MCF 10A (cell line): ENCODE measurements at regions not wholly inside any gene's neighbourhood (a gene's known extent, or its start where the extent isn't known, plus 50 kb on each side); places are given as distances from the start of the nearest gene placed in this dataset.
"Not testable (repeated sequence)": the region's sequence is repeated elsewhere in the genome, so short reads cannot be mapped to it uniquely, and the experiment has no call there.

Experiments used
- BruUV-seq: library from RNA; stranded (reverse); fragments of 400-500 nt; replicated peaks from 2 replicates; lab custom pipeline; 2021; lab: Mats Ljungman, UMichigan
- CTCF ChIA-PET: fragments of 300-600 bp; sonication (Branson Sonifier 250); formaldehyde crosslinking; extraction: SDS; loops from one replicate; lab custom pipeline; 2021; ENCODE audit warnings: antibody characterized with exemption, inconsistent platforms; lab: Yijun Ruan, JAX
- POLR2A ChIA-PET: fragments of 300-600, 350-650 bp; sonication (Branson Sonifier 250); formaldehyde crosslinking; extraction: SDS; loops from one replicate; lab custom pipeline; 2020; ENCODE audit warnings: antibody characterized with exemption, inconsistent platforms; lab: Yijun Ruan, JAX
- DNase-seq: peaks from one replicate; pipeline ENCODE4 v3.0.0-alpha.2; 2018; ENCODE audit not compliant: unreplicated experiment
- H3K27ac Mint-ChIP-seq: one replicate; pipeline ENCODE4 v1.8.0; 2022; ENCODE audit warnings: mild to moderate bottlenecking, low read depth, mixed read lengths; ENCODE audit not compliant: unreplicated experiment
- H3K27me3 Mint-ChIP-seq: one replicate; pipeline ENCODE4 v1.8.0; 2022; ENCODE audit warnings: mixed read lengths; ENCODE audit not compliant: insufficient read depth, unreplicated experiment
- H3K36me3 Mint-ChIP-seq: one replicate; pipeline ENCODE4 v1.8.0; 2022; ENCODE audit warnings: mild to moderate bottlenecking, moderate library complexity, mixed read lengths; ENCODE audit not compliant: insufficient read depth, unreplicated experiment
- H3K4me1 Mint-ChIP-seq: one replicate; pipeline ENCODE4 v1.8.0; 2022; ENCODE audit warnings: mixed read lengths; ENCODE audit not compliant: insufficient read depth, unreplicated experiment
- H3K4me3 Mint-ChIP-seq: one replicate; pipeline ENCODE4 v1.8.0; 2022; ENCODE audit warnings: mild to moderate bottlenecking, moderate library complexity, mixed read lengths; ENCODE audit not compliant: unreplicated experiment
- H3K9me3 Mint-ChIP-seq: one replicate; pipeline ENCODE4 v1.8.0; 2022; ENCODE audit warnings: mixed read lengths; ENCODE audit not compliant: unreplicated experiment
- intact Hi-C: fragments of 100-400 bp; cut with micrococcal nuclease; formaldehyde crosslinking; loops from 2 replicates; pipeline ENCODE4 v1.14.1; 2022
- TF ChIP-seq, protein P1 (sequence below): fragments of 200-600 bp; IDR thresholded peaks from one replicate; pipeline ENCODE4 v1.8.0; 2022; ENCODE audit warnings: antibody characterized with exemption, mild to moderate bottlenecking; ENCODE audit not compliant: unreplicated experiment

DNA sequence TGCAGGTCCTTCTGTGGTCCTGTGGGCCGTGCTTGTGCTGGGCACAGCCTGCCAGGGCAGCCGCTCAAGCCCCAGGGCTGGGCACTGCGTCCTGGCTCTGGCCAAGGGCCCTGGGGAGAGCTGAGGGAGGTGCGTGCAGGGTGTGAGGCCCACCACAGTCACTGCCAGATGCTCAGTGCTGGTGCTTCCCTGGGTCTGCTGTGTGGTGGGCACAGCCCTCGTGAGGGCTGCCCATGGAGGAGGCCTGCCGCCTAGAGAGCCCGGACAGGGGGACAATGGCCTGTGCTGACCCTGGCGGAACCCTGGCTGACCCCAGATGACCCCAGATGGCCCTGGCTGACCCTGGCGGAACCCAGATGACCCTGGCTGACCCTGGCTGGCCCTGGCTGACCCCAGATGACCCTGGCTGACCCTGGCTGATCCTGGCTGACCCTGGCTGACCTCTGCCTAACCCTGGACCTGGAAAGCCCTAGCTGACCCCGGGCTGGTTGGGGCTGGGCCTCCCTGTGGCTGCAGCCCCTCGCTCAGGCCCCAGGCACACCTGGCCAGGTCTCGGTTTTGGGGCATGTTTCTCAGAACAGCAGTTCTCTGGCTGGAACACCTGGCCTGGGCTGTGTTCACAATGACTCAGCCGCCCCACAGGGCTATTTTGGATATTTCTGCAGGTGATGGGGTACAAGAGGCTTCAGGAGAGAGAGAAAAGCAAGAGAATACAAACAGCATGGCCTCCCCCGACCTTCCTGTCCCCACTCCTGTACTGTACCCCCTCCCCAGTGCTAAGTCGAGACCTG lies 55.4 kb downstream of the TMEM121 start:
- H3K27me3 Mint-ChIP-seq: peaks cover 32% of the 10 kb centered on the region
- peaks cover 26% of the 10 kb centered on the region for H3K9me3 Mint-ChIP-seq
- ChIA-PET POLR2A (no interaction called here), CTCF (no interaction called here)
- H3K27ac Mint-ChIP-seq: no peak overlapping the region
- BruUV-seq: no TSS peak
- no peak for DNase-seq
- H3K36me3 Mint-ChIP-seq: no peaks in the 10 kb centered on the region
- TF ChIP-seq, protein P1, sequence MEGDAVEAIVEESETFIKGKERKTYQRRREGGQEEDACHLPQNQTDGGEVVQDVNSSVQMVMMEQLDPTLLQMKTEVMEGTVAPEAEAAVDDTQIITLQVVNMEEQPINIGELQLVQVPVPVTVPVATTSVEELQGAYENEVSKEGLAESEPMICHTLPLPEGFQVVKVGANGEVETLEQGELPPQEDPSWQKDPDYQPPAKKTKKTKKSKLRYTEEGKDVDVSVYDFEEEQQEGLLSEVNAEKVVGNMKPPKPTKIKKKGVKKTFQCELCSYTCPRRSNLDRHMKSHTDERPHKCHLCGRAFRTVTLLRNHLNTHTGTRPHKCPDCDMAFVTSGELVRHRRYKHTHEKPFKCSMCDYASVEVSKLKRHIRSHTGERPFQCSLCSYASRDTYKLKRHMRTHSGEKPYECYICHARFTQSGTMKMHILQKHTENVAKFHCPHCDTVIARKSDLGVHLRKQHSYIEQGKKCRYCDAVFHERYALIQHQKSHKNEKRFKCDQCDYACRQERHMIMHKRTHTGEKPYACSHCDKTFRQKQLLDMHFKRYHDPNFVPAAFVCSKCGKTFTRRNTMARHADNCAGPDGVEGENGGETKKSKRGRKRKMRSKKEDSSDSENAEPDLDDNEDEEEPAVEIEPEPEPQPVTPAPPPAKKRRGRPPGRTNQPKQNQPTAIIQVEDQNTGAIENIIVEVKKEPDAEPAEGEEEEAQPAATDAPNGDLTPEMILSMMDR: no peak
- intact Hi-C loops: no loop called here
- peaks cover 5% of the 10 kb centered on the region for H3K4me1 Mint-ChIP-seq
- H3K4me3 Mint-ChIP-seq: no peak overlapping the region

DNA sequence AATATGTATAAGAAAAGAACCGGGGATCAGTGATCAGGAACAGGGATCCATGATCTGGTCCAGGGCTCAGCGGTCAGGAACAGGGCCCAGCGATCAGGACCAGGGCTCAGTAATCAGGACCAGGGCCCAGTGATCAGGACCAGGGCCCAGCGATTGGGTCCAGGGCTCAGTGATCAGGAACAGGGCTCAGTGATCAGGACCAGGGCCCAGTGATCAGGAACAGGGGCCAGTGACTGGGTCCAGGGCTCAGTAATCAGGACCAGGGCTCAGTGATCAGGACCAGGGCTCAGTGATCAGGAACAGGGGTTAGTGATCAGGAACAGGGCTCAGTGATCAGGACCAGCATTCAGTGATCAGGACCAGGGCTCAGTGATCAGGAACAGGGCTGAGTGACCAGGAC lies 56.3 kb downstream of the TMEM121 start:
- H3K36me3 Mint-ChIP-seq: no peaks in the 10 kb centered on the region
- ChIA-PET CTCF (no interaction called here), POLR2A (no interaction called here)
- no peak overlapping the region for H3K4me3 Mint-ChIP-seq
- intact Hi-C loops: no loop called here
- H3K27ac Mint-ChIP-seq: no peak overlapping the region
- H3K9me3 Mint-ChIP-seq: peaks cover 23% of the 10 kb centered on the region
- peaks cover 23% of the 10 kb centered on the region for H3K27me3 Mint-ChIP-seq
- no TSS peak for BruUV-seq
- TF ChIP-seq, protein P1: no peak
- DNase-seq: no peak
- H3K4me1 Mint-ChIP-seq: no peaks in the 10 kb centered on the region

DNA sequence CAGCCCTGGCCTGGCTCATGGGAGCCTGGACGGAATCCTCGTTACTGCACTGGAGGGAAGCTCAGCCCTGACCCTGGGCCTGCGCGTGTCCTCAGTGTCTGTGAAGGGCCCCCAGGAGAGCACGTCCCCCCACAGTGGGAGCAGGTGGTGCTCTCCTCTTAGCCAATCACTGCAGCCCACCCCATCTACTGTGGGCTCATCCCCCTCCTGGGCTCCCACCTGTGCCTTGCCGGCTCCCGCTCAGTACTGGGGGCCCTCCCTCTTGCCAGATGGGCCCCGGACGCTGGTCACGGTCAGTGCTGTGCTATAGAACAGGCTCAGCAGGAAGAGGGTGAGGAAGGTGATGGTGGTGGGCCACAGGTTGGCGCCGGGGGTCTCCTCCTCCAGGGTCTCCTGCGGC lies 57.5 kb downstream of the TMEM121 start:
- H3K4me3 Mint-ChIP-seq, H3K27ac Mint-ChIP-seq, H3K36me3 Mint-ChIP-seq, CTCF ChIA-PET, POLR2A ChIA-PET, H3K4me1 Mint-ChIP-seq, BruUV-seq, intact Hi-C loops, DNase-seq: not testable (repeated sequence)
- H3K9me3 Mint-ChIP-seq: peaks cover 23% of the 10 kb centered on the region
- peaks cover 11% of the 10 kb centered on the region for H3K27me3 Mint-ChIP-seq

DNA sequence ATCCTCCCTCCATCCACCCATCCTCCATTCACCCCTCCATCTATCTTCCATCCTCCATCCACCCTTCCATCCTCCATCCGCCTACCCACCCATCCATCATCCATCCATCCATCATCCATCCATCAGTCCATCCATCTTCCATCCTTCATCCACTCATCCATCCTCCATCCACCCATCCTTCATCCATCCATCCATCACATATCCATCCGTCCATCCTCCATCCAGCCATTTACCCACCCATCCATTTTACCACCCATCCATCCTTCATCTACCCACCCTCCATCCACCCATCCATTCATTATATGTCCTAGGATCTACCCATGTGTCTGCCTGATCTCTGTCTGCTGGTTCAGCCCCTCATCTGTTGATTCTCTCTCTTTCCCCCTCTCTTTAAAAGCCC lies 58.9 kb downstream of the TMEM121 start:
- DNase-seq, intact Hi-C loops, H3K27ac Mint-ChIP-seq, POLR2A ChIA-PET, H3K36me3 Mint-ChIP-seq, H3K4me1 Mint-ChIP-seq, H3K27me3 Mint-ChIP-seq, BruUV-seq, H3K4me3 Mint-ChIP-seq, CTCF ChIA-PET: not testable (repeated sequence)
- peaks cover 23% of the 10 kb centered on the region for H3K9me3 Mint-ChIP-seq

DNA sequence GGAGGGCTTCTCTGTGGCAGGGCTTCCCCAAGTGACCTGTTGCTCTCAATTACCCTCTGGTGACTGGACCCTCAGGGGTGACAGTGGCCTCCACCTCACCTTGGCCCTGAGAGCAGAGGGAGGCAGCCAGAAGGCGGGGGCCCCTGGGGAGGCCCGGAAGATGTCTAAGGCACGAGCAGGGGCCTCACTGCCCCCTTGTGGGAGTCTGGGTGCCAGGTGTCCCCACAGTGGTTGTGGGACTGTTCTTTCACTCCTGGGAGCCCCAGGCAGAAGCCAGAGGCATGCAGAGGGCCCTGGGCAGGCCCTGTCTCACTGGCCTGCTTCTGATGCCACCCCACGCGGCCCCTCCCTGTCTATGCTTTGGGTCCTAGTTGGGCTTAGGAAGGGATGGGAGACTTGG lies 59.3 kb downstream of the TMEM121 start:
- CTCF ChIA-PET, H3K36me3 Mint-ChIP-seq, POLR2A ChIA-PET, H3K4me3 Mint-ChIP-seq, H3K4me1 Mint-ChIP-seq, DNase-seq, intact Hi-C loops, BruUV-seq, H3K27me3 Mint-ChIP-seq, H3K27ac Mint-ChIP-seq: not testable (repeated sequence)
- H3K9me3 Mint-ChIP-seq: peaks cover 20% of the 10 kb centered on the region

DNA sequence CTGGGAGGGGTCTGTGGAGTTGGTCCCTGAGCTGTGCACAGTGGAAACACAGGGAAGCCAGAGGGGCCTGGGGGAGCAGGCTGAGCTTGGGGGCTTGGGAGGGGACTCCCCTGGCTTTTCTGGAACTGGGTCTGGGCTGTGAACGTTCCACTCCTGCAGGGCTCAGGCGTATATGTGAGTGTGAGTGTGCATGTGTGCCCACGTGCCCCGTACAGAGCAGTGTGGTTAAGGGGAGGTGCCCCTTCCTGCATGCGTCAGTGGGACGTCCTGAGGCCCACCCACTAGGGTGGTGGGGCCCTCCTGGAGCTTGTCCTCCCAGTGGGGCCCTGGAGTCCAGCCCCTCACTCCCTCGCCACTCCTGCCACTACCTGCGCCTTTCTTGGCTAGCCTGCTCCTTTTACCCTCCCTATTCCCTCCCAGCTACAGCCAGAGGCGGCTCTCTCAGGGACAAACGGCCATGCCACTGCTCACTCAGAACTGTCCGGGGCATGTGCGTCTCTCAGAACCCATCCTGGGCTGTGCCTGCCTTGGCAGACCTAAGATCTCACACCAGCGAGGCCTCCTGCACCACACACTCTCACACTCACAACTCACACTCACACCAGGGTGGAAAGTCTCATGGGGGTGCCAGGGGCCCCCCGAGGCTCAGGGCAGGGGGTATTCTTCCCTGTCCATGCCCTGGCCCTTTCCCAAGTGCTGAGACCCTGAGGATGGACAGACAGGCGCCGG lies 59.9 kb downstream of the TMEM121 start:
- CTCF ChIA-PET, H3K36me3 Mint-ChIP-seq, intact Hi-C loops, H3K27me3 Mint-ChIP-seq, DNase-seq, BruUV-seq, H3K4me3 Mint-ChIP-seq, POLR2A ChIA-PET, H3K4me1 Mint-ChIP-seq, H3K27ac Mint-ChIP-seq: not testable (repeated sequence)
- peaks cover 14% of the 10 kb centered on the region for H3K9me3 Mint-ChIP-seq

DNA sequence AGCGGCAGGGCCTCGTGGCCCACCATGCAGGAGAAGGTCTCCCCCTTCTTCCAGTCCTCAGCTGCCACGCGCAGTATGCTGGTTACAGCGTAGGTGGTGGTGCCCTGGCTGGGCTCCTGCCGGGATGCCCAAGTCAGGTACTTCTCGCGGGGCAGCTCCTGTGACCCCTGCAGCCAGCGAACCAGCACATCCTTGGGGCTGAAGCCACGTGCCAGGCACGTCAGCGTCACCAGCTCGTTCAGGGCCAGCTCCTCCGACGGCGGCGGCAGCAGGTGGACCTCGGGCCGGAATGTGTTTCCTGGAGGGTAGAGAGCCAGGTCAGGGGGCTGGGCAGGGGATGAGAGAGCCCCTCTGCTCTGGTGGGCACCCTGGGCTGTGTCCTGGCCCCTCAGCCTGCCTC lies 60.7 kb downstream of the TMEM121 start:
- BruUV-seq, H3K27me3 Mint-ChIP-seq, H3K4me1 Mint-ChIP-seq, H3K4me3 Mint-ChIP-seq, POLR2A ChIA-PET, intact Hi-C loops, H3K27ac Mint-ChIP-seq, DNase-seq, CTCF ChIA-PET, H3K36me3 Mint-ChIP-seq: not testable (repeated sequence)
- peaks cover 12% of the 10 kb centered on the region for H3K9me3 Mint-ChIP-seq
